HUES64 (cell line): ENCODE measurements at regions not wholly inside any gene's neighbourhood (a gene's known extent, or its start where the extent isn't known, plus 50 kb on each side); places are given as distances from the start of the nearest gene placed in this dataset.

Source experiments
- H3K27ac ChIP-seq: 2 replicates; pipeline ENCODE4 v1.7.0; 2013; ENCODE audit warnings: low read depth, low read length, inconsistent platforms
- H3K27me3 ChIP-seq: 2 replicates; pipeline ENCODE4 v1.6.1; 2013; ENCODE audit warnings: mild to moderate bottlenecking, low read length; ENCODE audit not compliant: insufficient read depth
- H3K36me3 ChIP-seq: 2 replicates; pipeline ENCODE4 v1.6.1; 2013; ENCODE audit warnings: mild to moderate bottlenecking, low read length; ENCODE audit not compliant: insufficient read depth
- H3K4me1 ChIP-seq: 2 replicates; pipeline ENCODE4 v1.6.1; 2013; ENCODE audit warnings: mild to moderate bottlenecking, low read length, moderate library complexity; ENCODE audit not compliant: insufficient read depth
- H3K4me3 ChIP-seq: 2 replicates; pipeline ENCODE4 v1.5.1; 2013; ENCODE audit warnings: mild to moderate bottlenecking, low read length, moderate library complexity
- H3K9ac ChIP-seq: 2 replicates; pipeline ENCODE4 v1.6.1; 2013; ENCODE audit warnings: mild to moderate bottlenecking, low read depth, low read length
- H3K9me3 ChIP-seq: 2 replicates; pipeline ENCODE4 v1.6.1; 2013; ENCODE audit warnings: low read depth, low read length; ENCODE audit not compliant: insufficient read depth
- WGBS: fragments of 150-250, 120-280 bp; methylation state at CpG from one replicate; pipeline ENCODE4 v1.1.7; 2013; ENCODE audit warnings: missing lambda C conversion rate; 5-methylcytosine and 5-hydroxymethylcytosine counted together

- H3K4me3 ChIP-seq, result no peak overlapping the region
- WGBS, result 100% methylated on average over 1 of the region's 1 CpG
- no peaks in the 10 kb centered on the region for H3K36me3 ChIP-seq
- H3K9ac ChIP-seq, result no peak overlapping the region
- no peaks in the 10 kb centered on the region for H3K27me3 ChIP-seq
- H3K4me1 ChIP-seq, result no peaks in the 10 kb centered on the region
- H3K27ac ChIP-seq, result no peak overlapping the region
- no peaks in the 10 kb centered on the region for H3K9me3 ChIP-seq
These were observed 126.9 kb downstream of the FAM181B start for GRCh38 chr11:82606738-82607137.

- no peak overlapping the region for H3K4me3 ChIP-seq
- no peak overlapping the region for H3K27ac ChIP-seq
- no peak overlapping the region for H3K9ac ChIP-seq
- 60% methylated on average over 1 of the region's 1 CpG for WGBS
- H3K9me3 ChIP-seq, result no peaks in the 10 kb centered on the region
- H3K27me3 ChIP-seq, result no peaks in the 10 kb centered on the region
- no peaks in the 10 kb centered on the region for H3K36me3 ChIP-seq
- no peaks in the 10 kb centered on the region for H3K4me1 ChIP-seq
These were observed 132.0 kb downstream of the FAM181B start for GRCh38 chr11:82601711-82602110.

GRCh38 chr11:82599836-82600235, 133.8 kb downstream of the FAM181B start:
- H3K4me3 ChIP-seq, result no peak overlapping the region
- no peak overlapping the region for H3K9ac ChIP-seq
- H3K36me3 ChIP-seq, result no peaks in the 10 kb centered on the region
- no peaks in the 10 kb centered on the region for H3K27me3 ChIP-seq
- H3K9me3 ChIP-seq, result no peaks in the 10 kb centered on the region
- 89% methylated on average over 2 of the region's 2 CpGs for WGBS
- H3K4me1 ChIP-seq, result no peaks in the 10 kb centered on the region
- no peak overlapping the region for H3K27ac ChIP-seq

GRCh38 chr11:82586581-82586980, 147.1 kb downstream of the FAM181B start:
- Histone ChIP-seq H3K4me1 (no peaks in the 10 kb centered on the region), H3K27me3 (no peaks in the 10 kb centered on the region), H3K27ac (no peak overlapping the region), H3K9ac (no peak overlapping the region), H3K36me3 (no peaks in the 10 kb centered on the region), H3K9me3 (no peaks in the 10 kb centered on the region), H3K4me3 (no peak overlapping the region)
- 58% methylated on average over 3 of the region's 3 CpGs for WGBS

- no peaks in the 10 kb centered on the region for H3K4me1 ChIP-seq
- no peak overlapping the region for H3K4me3 ChIP-seq
- no peaks in the 10 kb centered on the region for H3K36me3 ChIP-seq
- H3K27me3 ChIP-seq, result peaks cover 34% of the 10 kb centered on the region
- H3K9me3 ChIP-seq, result no peaks in the 10 kb centered on the region
- no peak overlapping the region for H3K27ac ChIP-seq
- WGBS, result 90% methylated on average over 4 of the region's 5 CpGs
- H3K9ac ChIP-seq, result no peak overlapping the region
These were observed 156.4 kb downstream of the FAM181B start for GRCh38 chr11:82577246-82577645.

GRCh38 chr11:82560836-82561235, 172.8 kb downstream of the FAM181B start:
- no peaks in the 10 kb centered on the region for H3K27me3 ChIP-seq
- no peak overlapping the region for H3K4me3 ChIP-seq
- no peaks in the 10 kb centered on the region for H3K4me1 ChIP-seq
- 75% methylated on average over 5 of the region's 5 CpGs for WGBS
- no peak overlapping the region for H3K9ac ChIP-seq
- no peaks in the 10 kb centered on the region for H3K36me3 ChIP-seq
- H3K9me3 ChIP-seq, result no peaks in the 10 kb centered on the region
- no peak overlapping the region for H3K27ac ChIP-seq

- 92% methylated on average over 2 of the region's 2 CpGs for WGBS
- Histone ChIP-seq H3K9ac (no peak overlapping the region), H3K4me3 (no peak overlapping the region), H3K27me3 (no peaks in the 10 kb centered on the region), H3K4me1 (no peaks in the 10 kb centered on the region), H3K9me3 (no peaks in the 10 kb centered on the region), H3K36me3 (no peaks in the 10 kb centered on the region), H3K27ac (no peak overlapping the region)
These were observed 174.1 kb downstream of the FAM181B start for GRCh38 chr11:82559609-82560008.

GRCh38 chr11:82557274-82557673, 176.4 kb downstream of the FAM181B start:
- H3K27ac ChIP-seq, result no peak overlapping the region
- no peak overlapping the region for H3K9ac ChIP-seq
- H3K9me3 ChIP-seq, result no peaks in the 10 kb centered on the region
- H3K4me1 ChIP-seq, result no peaks in the 10 kb centered on the region
- no peaks in the 10 kb centered on the region for H3K27me3 ChIP-seq
- no peaks in the 10 kb centered on the region for H3K36me3 ChIP-seq
- H3K4me3 ChIP-seq, result no peak overlapping the region
- 94% methylated on average over 4 of the region's 4 CpGs for WGBS

GRCh38 chr11:82556210-82556609, 177.5 kb downstream of the FAM181B start:
- Histone ChIP-seq H3K27me3 (no peaks in the 10 kb centered on the region), H3K4me1 (no peaks in the 10 kb centered on the region), H3K9me3 (no peaks in the 10 kb centered on the region), H3K4me3 (no peak overlapping the region), H3K36me3 (no peaks in the 10 kb centered on the region), H3K9ac (no peak overlapping the region), H3K27ac (no peak overlapping the region)

GRCh38 chr11:82546661-82547557, 186.8 kb downstream of the FAM181B start:
- Histone ChIP-seq H3K4me3 (no peak overlapping the region), H3K27ac (no peak overlapping the region), H3K4me1 (no peaks in the 10 kb centered on the region), H3K27me3 (no peaks in the 10 kb centered on the region), H3K9me3 (no peaks in the 10 kb centered on the region), H3K9ac (no peak overlapping the region), H3K36me3 (no peaks in the 10 kb centered on the region)
- 53% methylated on average over 3 of the region's 3 CpGs for WGBS

- Histone ChIP-seq H3K9me3 (no peaks in the 10 kb centered on the region), H3K4me1 (no peaks in the 10 kb centered on the region), H3K9ac (no peak overlapping the region), H3K4me3 (no peak overlapping the region), H3K27ac (no peak overlapping the region), H3K27me3 (no peaks in the 10 kb centered on the region), H3K36me3 (no peaks in the 10 kb centered on the region)
These were observed 194.0 kb downstream of the FAM181B start for GRCh38 chr11:82539669-82540068.

GRCh38 chr11:82536706-82537105, 197.0 kb downstream of the FAM181B start:
- no peaks in the 10 kb centered on the region for H3K36me3 ChIP-seq
- no peak overlapping the region for H3K4me3 ChIP-seq
- H3K27ac ChIP-seq, result no peak overlapping the region
- H3K27me3 ChIP-seq, result no peaks in the 10 kb centered on the region
- no peaks in the 10 kb centered on the region for H3K9me3 ChIP-seq
- no peaks in the 10 kb centered on the region for H3K4me1 ChIP-seq
- WGBS, result 100% methylated on average over 2 of the region's 3 CpGs
- no peak overlapping the region for H3K9ac ChIP-seq
